GM18505 (cell line): ENCODE measurements at regions not wholly inside any gene's neighbourhood (a gene's known extent, or its start where the extent isn't known, plus 50 kb on each side); places are given as distances from the start of the nearest gene placed in this dataset.

ENCODE experiments used
- ATAC-seq: cut with Tn5 transposase; IDR thresholded peaks from one replicate; pipeline ENCODE4 v1.9.1; 2021; ENCODE audit not compliant: unreplicated experiment
- POLR2A ChIP-seq: IDR thresholded peaks from 4 replicates; pipeline ENCODE4 v1.6.1; 2011; ENCODE audit warnings: borderline replicate concordance; ENCODE audit not compliant: insufficient read depth, insufficient read length; ENCODE audit errors: extremely low read depth

GRCh38 chr14:54331516-54331915, 65.3 kb upstream of the CDKN3 start:
- no peak for ATAC-seq
- no peak for TF ChIP-seq POLR2A

GRCh38 chr14:54332490-54332889, 64.3 kb upstream of the CDKN3 start:
- no peak for TF ChIP-seq POLR2A
- no peak for ATAC-seq

GRCh38 chr14:54333511-54333910, 63.3 kb upstream of the CDKN3 start:
- no peak for ATAC-seq
- no peak for TF ChIP-seq POLR2A

- ATAC-seq: no peak
- TF ChIP-seq POLR2A: no peak
These were observed 61.1 kb upstream of the CDKN3 start for GRCh38 chr14:54335569-54336155.

- no peak for TF ChIP-seq POLR2A
These were observed 59.5 kb upstream of the CDKN3 start for GRCh38 chr14:54337314-54337713.

GRCh38 chr14:54338696-54339317, 58.0 kb upstream of the CDKN3 start:
- no peak for TF ChIP-seq POLR2A
- no peak for ATAC-seq

More at GRCh38 chr14:54337314-54337713, 59.5 kb upstream of the CDKN3 start:
- ATAC-seq: no peak

- no peak for ATAC-seq
- TF ChIP-seq POLR2A: no peak
These were observed 57.0 kb upstream of the CDKN3 start for GRCh38 chr14:54339771-54340170.

GRCh38 chr14:54342806-54343205, 54.0 kb upstream of the CDKN3 start:
- TF ChIP-seq POLR2A: no peak
- ATAC-seq: no peak

- no peak for TF ChIP-seq POLR2A
- ATAC-seq: no peak
These were observed 53.3 kb upstream of the CDKN3 start for GRCh38 chr14:54343272-54344121.

- peak; percentile 35 for TF ChIP-seq POLR2A
- ATAC-seq: no peak
These were observed 52.4 kb upstream of the CDKN3 start for GRCh38 chr14:54344445-54344844.

GRCh38 chr14:54346257-54346656, 50.5 kb upstream of the CDKN3 start:
- TF ChIP-seq POLR2A: no peak
- no peak for ATAC-seq
